ENCODE measurements at regions not wholly inside any gene's neighbourhood (a gene's known extent, or its start where the extent isn't known, plus 50 kb on each side); places are given as distances from the start of the nearest gene placed in this dataset.

- no peak for TF ChIP-seq CTCF (IDR thresholded peaks at IDR 0.05)
- TF ChIP-seq POLR2A (IDR thresholded peaks at IDR 0.05), result no peak
These were observed 919.3 kb downstream of the TUSC7 start for GRCh38 chr3:117628823-117629291.

All from adrenal gland (tissue), 5 donors.